Nephron progenitor cell (in vitro differentiated cells): ENCODE measurements at regions not wholly inside any gene's neighbourhood (a gene's known extent, or its start where the extent isn't known, plus 50 kb on each side); places are given as distances from the start of the nearest gene placed in this dataset.

Source experiments
- DNase-seq: peaks from one replicate; pipeline ENCODE4 v3.0.0; 2021
- H3K27ac Mint-ChIP-seq: 2 replicates; pipeline ENCODE4 v1.8.0; 2021; ENCODE audit warnings: mild to moderate bottlenecking, moderate library complexity, mixed read lengths
- H3K27me3 Mint-ChIP-seq: 2 replicates; pipeline ENCODE4 v1.8.0; 2021; ENCODE audit warnings: mild to moderate bottlenecking, low read depth, mixed read lengths; ENCODE audit not compliant: poor library complexity
- H3K36me3 Mint-ChIP-seq: 2 replicates; pipeline ENCODE4 v1.8.0; 2021; ENCODE audit warnings: low read depth, mixed read lengths
- H3K4me1 Mint-ChIP-seq: 2 replicates; pipeline ENCODE4 v1.8.0; 2021; ENCODE audit warnings: mixed read lengths
- H3K4me3 Mint-ChIP-seq: 2 replicates; pipeline ENCODE4 v1.8.0; 2021; ENCODE audit warnings: mild to moderate bottlenecking, moderate library complexity, mixed read lengths
- H3K9me3 Mint-ChIP-seq: 2 replicates; pipeline ENCODE4 v1.8.0; 2021; ENCODE audit warnings: mild to moderate bottlenecking, moderate library complexity, mixed read lengths
- CTCF ChIP-seq: fragments of 200-600 bp; sonication (generic); IDR thresholded peaks from 2 replicates; pipeline ENCODE4 v1.5.0; 2021; ENCODE audit warnings: antibody characterized with exemption

GRCh38 chr19:23522431-23522830, 127.2 kb upstream of the ZNF91 start:
- DNase-seq = no peak
- H3K36me3 Mint-ChIP-seq = no peaks in the 10 kb centered on the region
- H3K4me1 Mint-ChIP-seq = no peaks in the 10 kb centered on the region
- no peak for TF ChIP-seq CTCF
- H3K4me3 Mint-ChIP-seq = no peak overlapping the region
- H3K27me3 Mint-ChIP-seq = no peaks in the 10 kb centered on the region
- no peak overlapping the region for H3K27ac Mint-ChIP-seq
- peaks cover 91% of the 10 kb centered on the region for H3K9me3 Mint-ChIP-seq

GRCh38 chr19:23521471-23521870, 126.2 kb upstream of the ZNF91 start:
- Mint-ChIP-seq H3K27ac (no peak overlapping the region), H3K4me1 (no peaks in the 10 kb centered on the region), H3K36me3 (no peaks in the 10 kb centered on the region), H3K4me3 (no peak overlapping the region), H3K27me3 (no peaks in the 10 kb centered on the region), H3K9me3 (peaks cover 91% of the 10 kb centered on the region)
- DNase-seq = no peak
- TF ChIP-seq CTCF = no peak

- TF ChIP-seq CTCF = no peak
- H3K36me3 Mint-ChIP-seq = no peaks in the 10 kb centered on the region
- no peaks in the 10 kb centered on the region for H3K4me1 Mint-ChIP-seq
- no peak overlapping the region for H3K27ac Mint-ChIP-seq
- H3K4me3 Mint-ChIP-seq = no peak overlapping the region
- no peaks in the 10 kb centered on the region for H3K27me3 Mint-ChIP-seq
- H3K9me3 Mint-ChIP-seq = peaks cover 85% of the 10 kb centered on the region
- DNase-seq = no peak
Measured at GRCh38 chr19:23520441-23520840, 125.2 kb upstream of the ZNF91 start.

- Mint-ChIP-seq H3K36me3 (no peaks in the 10 kb centered on the region), H3K9me3 (peaks cover 89% of the 10 kb centered on the region), H3K4me1 (no peaks in the 10 kb centered on the region), H3K27ac (no peak overlapping the region), H3K27me3 (no peaks in the 10 kb centered on the region), H3K4me3 (no peak overlapping the region)
- no peak for TF ChIP-seq CTCF
- DNase-seq = no peak
Measured at GRCh38 chr19:23519031-23519430, 123.8 kb upstream of the ZNF91 start.

- peaks cover 91% of the 10 kb centered on the region for H3K9me3 Mint-ChIP-seq
- no peak for TF ChIP-seq CTCF
Measured at GRCh38 chr19:23516266-23516665, 121.0 kb upstream of the ZNF91 start.

GRCh38 chr19:23515551-23515950, 120.3 kb upstream of the ZNF91 start:
- Mint-ChIP-seq H3K9me3 (peaks cover 89% of the 10 kb centered on the region), H3K36me3 (no peaks in the 10 kb centered on the region), H3K27ac (no peak overlapping the region), H3K27me3 (no peaks in the 10 kb centered on the region), H3K4me3 (no peak overlapping the region), H3K4me1 (no peaks in the 10 kb centered on the region)
- DNase-seq = no peak
- TF ChIP-seq CTCF = no peak

More at GRCh38 chr19:23516266-23516665, 121.0 kb upstream of the ZNF91 start:
- Mint-ChIP-seq H3K4me3 (no peak overlapping the region), H3K36me3 (no peaks in the 10 kb centered on the region), H3K27me3 (no peaks in the 10 kb centered on the region), H3K27ac (no peak overlapping the region), H3K4me1 (no peaks in the 10 kb centered on the region)
- DNase-seq = no peak
